ENCODE measurements at regions not wholly inside any gene's neighbourhood (a gene's known extent, or its start where the extent isn't known, plus 50 kb on each side); places are given as distances from the start of the nearest gene placed in this dataset.

- Histone ChIP-seq H3K36me3 (no peaks in the 10 kb centered on the region), H3K4me1 (no peaks in the 10 kb centered on the region), H3K4me3 (no peak overlapping the region), H3K9me3 (no peaks in the 10 kb centered on the region), H3K27me3 (no peaks in the 10 kb centered on the region), H3K27ac (no peak overlapping the region)
- no peak for TF ChIP-seq CTCF (IDR thresholded peaks at IDR 0.05)
- no peak for DNase-seq (ENCODE audit: low spot score in 2 of 2)
- intact Hi-C loops (cut with DNase I), result no loop called here
These were observed 161.0 kb upstream of the CRBN start for GRCh38 chr3:3340526-3340925.

- Histone ChIP-seq H3K4me1 (no peaks in the 10 kb centered on the region), H3K9me3 (no peaks in the 10 kb centered on the region), H3K27ac (no peak overlapping the region), H3K4me3 (no peak overlapping the region), H3K36me3 (no peaks in the 10 kb centered on the region), H3K27me3 (no peaks in the 10 kb centered on the region)
- intact Hi-C loops (cut with DNase I), result no loop called here
- no peak for TF ChIP-seq CTCF (IDR thresholded peaks at IDR 0.05)
- DNase-seq (ENCODE audit: low spot score in 2 of 2), result no peak
These were observed 156.4 kb upstream of the CRBN start for GRCh38 chr3:3335903-3336302.

GRCh38 chr3:3334491-3334890, 155.0 kb upstream of the CRBN start:
- no peaks in the 10 kb centered on the region for H3K4me1 ChIP-seq
- intact Hi-C loops (cut with DNase I), result no loop called here

GRCh38 chr3:3333571-3333970, 154.1 kb upstream of the CRBN start:
- H3K27ac ChIP-seq, result no peak overlapping the region
- H3K36me3 ChIP-seq, result no peaks in the 10 kb centered on the region
- no peak overlapping the region for H3K4me3 ChIP-seq
- TF ChIP-seq CTCF (IDR thresholded peaks at IDR 0.05), result no peak
- H3K27me3 ChIP-seq, result no peaks in the 10 kb centered on the region
- H3K9me3 ChIP-seq, result no peaks in the 10 kb centered on the region
- intact Hi-C loops (cut with DNase I), result no loop called here
- no peaks in the 10 kb centered on the region for H3K4me1 ChIP-seq
- DNase-seq (ENCODE audit: low spot score in 2 of 2), result no peak

More at GRCh38 chr3:3334491-3334890, 155.0 kb upstream of the CRBN start:
- no peak for DNase-seq (ENCODE audit: low spot score in 2 of 2)
- Histone ChIP-seq H3K36me3 (no peaks in the 10 kb centered on the region), H3K27ac (no peak overlapping the region), H3K9me3 (no peaks in the 10 kb centered on the region), H3K27me3 (no peaks in the 10 kb centered on the region), H3K4me3 (no peak overlapping the region)
- no peak for TF ChIP-seq CTCF (IDR thresholded peaks at IDR 0.05)

- no peaks in the 10 kb centered on the region for H3K4me1 ChIP-seq
- no peaks in the 10 kb centered on the region for H3K9me3 ChIP-seq
- DNase-seq (ENCODE audit: low spot score in 2 of 2), result no peak
- H3K27ac ChIP-seq, result no peak overlapping the region
- no peak for TF ChIP-seq CTCF (IDR thresholded peaks at IDR 0.05)
- no peak overlapping the region for H3K4me3 ChIP-seq
- intact Hi-C loops (cut with DNase I), result no loop called here
- H3K27me3 ChIP-seq, result no peaks in the 10 kb centered on the region
- H3K36me3 ChIP-seq, result no peaks in the 10 kb centered on the region
These were observed 137.0 kb upstream of the CRBN start for GRCh38 chr3:3316521-3316920.

GRCh38 chr3:3315846-3316245, 136.4 kb upstream of the CRBN start:
- H3K36me3 ChIP-seq, result no peaks in the 10 kb centered on the region
- H3K4me3 ChIP-seq, result no peak overlapping the region
- intact Hi-C loops (cut with DNase I), result no loop called here
- TF ChIP-seq CTCF (IDR thresholded peaks at IDR 0.05), result no peak
- no peak overlapping the region for H3K27ac ChIP-seq
- H3K27me3 ChIP-seq, result no peaks in the 10 kb centered on the region
- no peaks in the 10 kb centered on the region for H3K9me3 ChIP-seq
- no peaks in the 10 kb centered on the region for H3K4me1 ChIP-seq
- DNase-seq (ENCODE audit: low spot score in 2 of 2), result no peak
